Keratinocyte (primary cell): ENCODE measurements at regions not wholly inside any gene's neighbourhood (a gene's known extent, or its start where the extent isn't known, plus 50 kb on each side); places are given as distances from the start of the nearest gene placed in this dataset.

Source experiments
- DNase-seq: peaks from one replicate; pipeline ENCODE4 v3.0.0-alpha.2; 2011; ENCODE audit warnings: low read depth, missing footprints, low spot score
- FAIRE-seq: peaks from 2 replicates; lab custom pipeline; 2011; peaks lifted over from hg19 to GRCh38; lab: Jason Lieb, UNC
- H2AFZ ChIP-seq: 2 replicates; pipeline ENCODE4 v1.6.0; 2012; ENCODE audit warnings: low read length, control low read depth, inconsistent platforms; ENCODE audit not compliant: control insufficient read depth
- H3K27ac ChIP-seq: 2 replicates; pipeline ENCODE4 v1.5.1; 2011; ENCODE audit warnings: low read length; ENCODE audit not compliant: control insufficient read depth, insufficient read depth
- H3K27me3 ChIP-seq: 3 replicates; pipeline ENCODE4 v1.6.0; 2011; ENCODE audit warnings: low read length; ENCODE audit not compliant: control insufficient read depth, insufficient read depth; ENCODE audit errors: extremely low read depth
- H3K36me3 ChIP-seq, 2 experiments: 2 replicates in 1 of 2; 3 replicates in 1 of 2; pipeline ENCODE4 v1.5.1; 2011; ENCODE audit warnings: low read length in 2 of 2, mild to moderate bottlenecking in 1 of 2; ENCODE audit not compliant: control insufficient read depth in 2 of 2, insufficient read depth in 2 of 2; ENCODE audit errors: extremely low read depth in 1 of 2
- H3K4me1 ChIP-seq: 3 replicates; pipeline ENCODE4 v1.5.1; 2011; ENCODE audit warnings: low read length; ENCODE audit not compliant: control insufficient read depth, insufficient read depth; ENCODE audit errors: extremely low read depth
- H3K4me2 ChIP-seq: 3 replicates; pipeline ENCODE4 v1.6.0; 2011; ENCODE audit warnings: low read depth, low read length; ENCODE audit not compliant: control insufficient read depth, insufficient read depth; ENCODE audit errors: extremely low read depth
- H3K4me3 ChIP-seq, 3 experiments: fragments of 200-600 bp in 1 of 3; sonication (generic) in 1 of 3; 2 replicates in 2 of 3; 3 replicates in 1 of 3; pipeline ENCODE4 v1.5.1; 2011 to 2016; ENCODE audit warnings: low read length in 3 of 3, mild to moderate bottlenecking in 3 of 3, control low read depth in 2 of 3, inconsistent platforms in 1 of 3, low read depth in 1 of 3, mixed read lengths in 1 of 3, mixed run types in 1 of 3, moderate library complexity in 1 of 3; ENCODE audit not compliant: control insufficient read depth in 2 of 3, insufficient read depth in 2 of 3; ENCODE audit errors: extremely low read depth in 1 of 3
- H3K79me2 ChIP-seq: 2 replicates; pipeline ENCODE4 v1.6.0; 2012; ENCODE audit warnings: low read length; ENCODE audit not compliant: control insufficient read depth, insufficient read depth
- H3K9ac ChIP-seq: 3 replicates; pipeline ENCODE4 v1.6.0; 2011; ENCODE audit warnings: low read length; ENCODE audit not compliant: control insufficient read depth, insufficient read depth; ENCODE audit errors: extremely low read depth
- H3K9me1 ChIP-seq: 3 replicates; pipeline ENCODE4 v1.6.0; 2011; ENCODE audit warnings: low read length; ENCODE audit not compliant: control insufficient read depth, insufficient read depth; ENCODE audit errors: extremely low read depth
- H3K9me3 ChIP-seq: 2 replicates; pipeline ENCODE4 v1.5.1; 2012; ENCODE audit warnings: low read depth, low read length; ENCODE audit not compliant: control insufficient read depth
- H4K20me1 ChIP-seq: 3 replicates; pipeline ENCODE4 v1.6.0; 2011; ENCODE audit warnings: low read length; ENCODE audit not compliant: control insufficient read depth, insufficient read depth; ENCODE audit errors: extremely low read depth
- EZH2 ChIP-seq: IDR thresholded peaks from one replicate; pipeline ENCODE4 v1.6.1; 2012; ENCODE audit warnings: inconsistent platforms, mild to moderate bottlenecking, low read length, moderate library complexity
- dilution Hi-C: fragments of 300-500 bp; cut with MboI; formaldehyde crosslinking; loops from one replicate; pipeline ENCODE4 v1.7.0; 2020; ENCODE audit warnings: low sequenced_read_pairs; ENCODE audit not compliant: extremely low pct_ligation_motif_present
- TF ChIP-seq, protein P1 (sequence below), 3 experiments: IDR thresholded peaks in 1 of 3; conservative IDR thresholded peaks in 1 of 3; optimal IDR thresholded peaks in 1 of 3; 2 replicates in 2 of 3; 3 replicates in 1 of 3; pipeline versions ENCODE3 to v1.5.1; 2011; ENCODE audit warnings: low read length in 3 of 3, mild to moderate bottlenecking in 3 of 3, moderate library complexity in 2 of 3, control low read depth in 1 of 3, inconsistent platforms in 1 of 3; ENCODE audit not compliant: insufficient read depth in 2 of 3; ENCODE audit errors: extremely low read depth in 1 of 3

DNA sequence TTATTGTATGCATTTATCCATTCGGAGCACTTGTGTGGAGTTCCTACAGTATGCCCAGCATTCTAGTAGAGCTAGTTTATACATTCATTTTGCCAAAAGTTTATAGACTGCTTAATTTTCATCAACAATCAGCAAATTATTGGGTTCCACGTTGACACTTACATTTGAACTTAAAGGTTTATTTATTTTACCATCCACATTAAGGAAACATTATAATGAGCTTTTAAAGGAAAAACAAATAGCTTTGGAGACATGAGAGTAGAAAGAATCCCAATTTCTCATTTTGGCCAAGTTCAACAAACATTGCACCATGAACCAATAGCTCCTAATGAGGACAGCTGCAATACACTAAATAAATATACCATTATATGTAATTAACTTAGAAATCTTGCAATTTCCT lies 501.2 kb upstream of the SMIM21 start:
- dilution Hi-C loops = no loop called here
- no peak for FAIRE-seq

DNA sequence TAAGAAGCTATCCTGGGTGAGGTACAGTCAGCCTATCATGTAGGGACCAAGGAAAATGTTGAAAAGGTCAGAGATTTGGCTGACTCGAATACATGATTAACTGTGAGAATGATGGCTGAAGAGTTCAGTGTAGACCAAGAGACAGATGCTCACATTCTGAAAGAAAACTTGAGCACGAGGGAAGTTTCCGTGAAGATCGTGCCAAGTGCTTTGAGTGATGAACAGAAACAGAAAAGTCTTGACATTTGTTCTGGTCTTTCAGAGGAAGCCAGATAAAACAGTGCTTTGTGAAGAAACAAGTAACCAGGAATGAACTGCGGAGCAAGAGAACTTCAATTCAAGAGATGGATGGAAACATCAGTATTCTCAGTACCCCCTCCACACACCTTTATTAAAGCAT lies 500.3 kb upstream of the SMIM21 start:
- dilution Hi-C loops = no loop called here
- Histone ChIP-seq H3K9ac (no peak overlapping the region), H3K27me3 (no peaks in the 10 kb centered on the region), H3K9me3 (no peaks in the 10 kb centered on the region), H3K36me3 (no peaks in the 10 kb centered on the region), H3K27ac (no peak overlapping the region), H4K20me1 (no peaks in the 10 kb centered on the region), H3K4me1 (no peaks in the 10 kb centered on the region), H3K9me1 (no peaks in the 10 kb centered on the region), H3K4me3 (no peak overlapping the region), H3K79me2 (no peaks in the 10 kb centered on the region), H3K4me2 (no peak overlapping the region), H2AFZ (no peak overlapping the region)
- FAIRE-seq (no peak), DNase-seq (no peak)
- TF ChIP-seq EZH2 = no peak
- TF ChIP-seq, protein P1, sequence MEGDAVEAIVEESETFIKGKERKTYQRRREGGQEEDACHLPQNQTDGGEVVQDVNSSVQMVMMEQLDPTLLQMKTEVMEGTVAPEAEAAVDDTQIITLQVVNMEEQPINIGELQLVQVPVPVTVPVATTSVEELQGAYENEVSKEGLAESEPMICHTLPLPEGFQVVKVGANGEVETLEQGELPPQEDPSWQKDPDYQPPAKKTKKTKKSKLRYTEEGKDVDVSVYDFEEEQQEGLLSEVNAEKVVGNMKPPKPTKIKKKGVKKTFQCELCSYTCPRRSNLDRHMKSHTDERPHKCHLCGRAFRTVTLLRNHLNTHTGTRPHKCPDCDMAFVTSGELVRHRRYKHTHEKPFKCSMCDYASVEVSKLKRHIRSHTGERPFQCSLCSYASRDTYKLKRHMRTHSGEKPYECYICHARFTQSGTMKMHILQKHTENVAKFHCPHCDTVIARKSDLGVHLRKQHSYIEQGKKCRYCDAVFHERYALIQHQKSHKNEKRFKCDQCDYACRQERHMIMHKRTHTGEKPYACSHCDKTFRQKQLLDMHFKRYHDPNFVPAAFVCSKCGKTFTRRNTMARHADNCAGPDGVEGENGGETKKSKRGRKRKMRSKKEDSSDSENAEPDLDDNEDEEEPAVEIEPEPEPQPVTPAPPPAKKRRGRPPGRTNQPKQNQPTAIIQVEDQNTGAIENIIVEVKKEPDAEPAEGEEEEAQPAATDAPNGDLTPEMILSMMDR (optimal IDR thresholded peaks at IDR 0.05 in 1 of 3, IDR thresholded peaks at IDR 0.05 in 1 of 3, conservative IDR thresholded peaks at IDR 0.05 in 1 of 3; ENCODE audit: extremely low read depth in 1 of 3, insufficient read depth in 2 of 3, low read length in 3 of 3) = no peak

More for the DNA sequence above, 501.2 kb upstream of the SMIM21 start:
- Histone ChIP-seq H3K79me2 (no peaks in the 10 kb centered on the region), H3K9me1 (no peaks in the 10 kb centered on the region), H3K27ac (no peak overlapping the region), H3K4me2 (no peak overlapping the region), H2AFZ (no peak overlapping the region), H3K36me3 (no peaks in the 10 kb centered on the region), H3K27me3 (no peaks in the 10 kb centered on the region), H3K9me3 (no peaks in the 10 kb centered on the region), H3K4me3 (no peak overlapping the region), H4K20me1 (no peaks in the 10 kb centered on the region), H3K4me1 (no peaks in the 10 kb centered on the region), H3K9ac (no peak overlapping the region)
- TF ChIP-seq, protein P1 (optimal IDR thresholded peaks at IDR 0.05 in 1 of 3, IDR thresholded peaks at IDR 0.05 in 1 of 3, conservative IDR thresholded peaks at IDR 0.05 in 1 of 3; ENCODE audit: extremely low read depth in 1 of 3, insufficient read depth in 2 of 3, low read length in 3 of 3) = no peak
- no peak for TF ChIP-seq EZH2
- no peak for DNase-seq
